GM21515 (cell line): ENCODE measurements at regions not wholly inside any gene's neighbourhood (a gene's known extent, or its start where the extent isn't known, plus 50 kb on each side); places are given as distances from the start of the nearest gene placed in this dataset.
"Not testable (repeated sequence)": the region's sequence is repeated elsewhere in the genome, so short reads cannot be mapped to it uniquely, and the experiment has no call there.

Experiments
- ATAC-seq: cut with Tn5 transposase; IDR thresholded peaks from one replicate; pipeline ENCODE4 v1.9.1; 2021; ENCODE audit not compliant: unreplicated experiment

DNA sequence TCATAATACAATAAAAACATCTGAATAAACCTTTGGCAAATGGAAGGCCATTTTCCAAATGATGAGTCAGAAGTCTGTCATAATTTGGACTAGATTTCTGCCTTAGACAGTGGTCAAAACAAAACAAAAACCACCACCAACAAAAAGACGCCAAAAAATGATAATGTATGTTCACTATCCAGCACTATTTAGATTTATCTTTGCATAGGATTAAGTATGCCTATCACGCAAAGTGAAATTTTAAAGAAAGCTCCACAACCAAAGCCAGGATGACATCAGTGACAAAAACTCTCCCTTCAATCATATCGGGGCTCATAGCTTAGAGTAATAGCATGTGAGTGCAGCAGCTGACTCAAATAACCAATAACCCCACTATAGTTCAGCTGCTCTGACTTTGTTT, 201.9 kb downstream of the MOXD1 start:
- ATAC-seq: no peak

DNA sequence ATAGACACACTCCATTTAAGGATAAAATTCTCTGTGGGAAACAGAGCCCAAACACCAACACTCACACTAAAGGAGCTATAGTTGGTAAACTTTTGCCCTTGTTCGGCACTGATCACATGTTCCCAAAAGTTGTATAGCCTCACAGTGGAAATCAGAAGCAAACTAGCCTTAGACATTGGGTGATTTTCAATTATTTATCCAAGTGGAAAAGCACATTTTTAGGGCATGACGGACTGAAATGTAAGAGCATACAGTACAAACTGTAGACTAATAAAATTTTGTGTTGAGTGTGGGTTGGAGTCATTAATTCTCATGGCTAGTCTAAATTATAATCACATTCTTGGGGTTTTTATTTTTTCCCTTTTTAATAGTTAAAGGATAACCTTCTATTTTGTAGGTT, 202.4 kb downstream of the MOXD1 start:
- no peak for ATAC-seq

DNA sequence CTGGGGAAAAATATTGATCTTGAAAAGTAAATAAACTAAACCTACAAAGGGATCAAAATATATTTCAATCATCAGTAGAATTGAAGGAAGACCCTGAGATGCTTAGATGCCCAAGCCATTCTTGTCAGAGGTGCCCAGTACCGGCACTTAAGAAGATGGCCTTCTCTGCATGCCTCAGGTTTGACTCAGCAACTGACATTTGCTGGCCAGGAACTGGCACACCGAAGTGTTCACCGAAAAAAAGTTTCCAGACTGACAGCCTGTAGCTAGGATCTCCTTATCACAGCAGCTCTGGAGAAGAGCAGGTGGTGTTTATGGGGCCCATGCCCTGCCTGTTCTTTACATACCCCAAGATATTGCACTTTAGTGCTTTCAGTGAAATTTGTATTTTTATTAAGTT, 203.2 kb downstream of the MOXD1 start:
- no peak for ATAC-seq

DNA sequence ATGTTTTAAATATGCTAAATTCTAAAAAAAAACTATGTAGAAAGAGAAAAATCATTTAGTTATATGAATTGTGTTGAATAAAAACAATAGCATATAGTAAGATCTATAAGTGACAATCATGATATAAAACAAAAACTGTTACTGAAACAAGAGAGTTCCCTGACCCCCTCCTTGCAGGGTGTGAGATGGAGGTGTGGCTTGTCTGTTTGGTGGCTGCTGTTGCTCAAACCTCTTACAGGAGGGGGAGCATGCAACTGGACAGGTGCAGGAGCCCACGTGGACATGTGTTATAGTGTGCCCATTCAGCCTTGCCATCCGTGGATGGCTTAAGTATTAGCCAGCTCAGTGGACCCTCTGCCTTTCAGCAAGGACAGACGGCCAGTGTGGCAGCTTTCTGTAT, 206.7 kb downstream of the MOXD1 start:
- no peak for ATAC-seq

DNA sequence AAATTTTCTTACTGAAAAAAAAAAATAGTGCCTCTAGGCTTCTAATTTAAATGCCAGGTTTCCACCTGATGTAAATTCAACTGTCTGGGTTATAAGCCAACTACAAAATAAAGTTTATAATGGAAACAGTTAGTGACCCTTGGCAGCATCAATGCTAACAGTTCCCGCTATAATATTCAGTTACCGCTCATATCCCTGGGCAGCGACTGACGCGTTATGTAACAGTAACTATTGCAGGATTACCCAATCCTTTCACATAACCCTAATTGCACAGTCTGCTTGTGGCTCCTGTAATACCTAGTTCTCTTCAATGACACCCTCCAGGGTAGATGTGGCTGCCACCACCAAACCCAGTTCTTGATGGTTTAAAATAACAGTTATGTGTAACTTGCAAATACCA, 208.6 kb downstream of the MOXD1 start:
- no peak for ATAC-seq

DNA sequence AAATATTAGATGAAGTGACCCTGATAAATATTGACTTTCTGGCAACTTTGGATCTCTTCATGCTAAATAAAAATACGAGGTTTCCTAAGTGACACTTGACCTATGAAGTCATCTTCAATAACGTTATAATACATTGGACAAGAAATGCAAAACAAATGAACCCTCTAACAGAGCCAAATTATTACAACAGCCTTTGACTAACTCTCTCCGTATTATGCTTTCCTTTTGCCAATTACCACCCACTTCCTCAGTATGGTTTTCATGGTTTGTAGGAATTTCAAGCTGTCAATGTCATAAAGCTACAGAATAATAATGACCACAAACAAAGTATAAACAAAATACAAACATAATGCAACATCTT, 210.5 kb downstream of the MOXD1 start:
- no peak for ATAC-seq

DNA sequence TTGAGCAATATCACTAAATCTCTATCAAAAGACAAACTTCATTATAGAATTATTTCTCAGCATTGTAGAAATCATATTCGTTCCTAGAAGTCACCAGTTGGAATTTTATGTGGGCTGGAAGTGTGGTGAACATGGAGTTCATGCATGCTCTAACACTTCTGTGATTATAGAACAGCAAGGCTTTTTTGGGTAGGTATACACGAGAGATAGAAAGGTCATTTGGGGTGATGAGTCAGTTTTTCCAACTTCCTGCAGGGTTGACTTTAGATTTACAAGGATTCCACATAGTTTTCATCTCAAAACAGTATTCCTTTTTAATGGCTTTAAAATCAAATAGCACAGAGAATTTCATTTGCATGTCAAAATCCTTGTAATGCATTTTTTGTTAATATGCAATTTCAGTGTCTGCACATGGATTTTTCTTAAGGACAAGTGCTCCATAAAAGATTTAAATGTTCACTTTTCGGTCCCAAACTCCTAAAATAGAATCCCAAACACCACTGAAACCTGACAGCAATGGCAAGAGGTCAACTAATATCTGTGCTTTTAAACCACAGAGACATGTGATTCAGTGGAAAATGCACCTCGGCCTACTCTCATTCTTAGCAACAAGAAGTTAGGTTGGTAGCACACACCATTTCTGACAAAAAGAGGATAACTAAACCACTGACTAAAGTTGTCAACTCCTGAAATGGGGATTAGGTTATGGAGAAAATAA, 211.0 kb downstream of the MOXD1 start:
- no peak for ATAC-seq

DNA sequence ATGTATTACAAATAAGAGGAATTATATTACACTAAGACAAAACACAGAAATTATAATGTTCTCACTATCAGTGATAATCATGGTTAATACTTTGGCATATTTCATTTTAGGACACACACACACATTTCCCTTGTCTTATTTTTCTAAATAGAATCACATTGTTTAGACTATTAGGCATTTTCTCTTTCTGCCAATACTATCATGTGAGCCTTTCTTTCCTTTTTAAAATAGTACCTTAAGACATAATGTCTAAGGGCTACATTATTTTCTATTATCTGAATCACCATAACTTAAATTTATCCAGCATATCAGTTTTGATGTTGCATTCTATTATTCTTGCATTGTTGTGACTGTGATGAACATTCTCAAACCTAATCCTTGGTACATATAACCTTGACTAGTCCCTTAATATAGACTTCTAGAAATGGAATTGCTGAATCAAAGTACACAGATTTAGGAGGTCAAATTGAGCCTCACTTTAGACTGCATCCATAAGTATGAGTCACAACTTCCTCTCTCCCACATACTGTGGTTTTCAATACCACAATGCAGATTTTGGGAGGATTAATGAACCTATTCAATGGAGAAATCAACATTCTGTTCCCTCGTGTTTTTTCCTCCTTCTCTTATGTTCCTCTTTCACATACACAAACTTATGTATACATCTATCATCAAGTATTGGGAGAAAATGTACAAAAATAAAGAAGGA, 212.6 kb downstream of the MOXD1 start:
- no peak for ATAC-seq

DNA sequence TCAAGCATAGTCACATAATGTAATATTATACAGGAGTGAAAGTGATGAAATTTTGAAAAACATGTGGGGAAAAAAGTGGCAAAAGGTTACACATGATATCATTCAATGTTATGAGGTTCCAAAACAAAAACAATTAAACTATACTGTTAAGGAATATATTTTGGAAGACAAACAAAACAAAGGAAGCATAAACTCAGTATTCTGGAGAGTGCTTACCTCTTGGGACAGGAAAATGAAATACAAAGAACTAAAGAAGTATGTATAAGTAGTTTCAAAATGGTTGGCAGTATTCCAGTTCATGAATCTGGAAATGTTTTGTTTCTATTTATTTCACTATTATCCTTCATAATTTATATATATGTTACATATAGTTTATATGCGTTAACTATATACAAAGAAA, 213.5 kb downstream of the MOXD1 start:
- ATAC-seq: no peak

DNA sequence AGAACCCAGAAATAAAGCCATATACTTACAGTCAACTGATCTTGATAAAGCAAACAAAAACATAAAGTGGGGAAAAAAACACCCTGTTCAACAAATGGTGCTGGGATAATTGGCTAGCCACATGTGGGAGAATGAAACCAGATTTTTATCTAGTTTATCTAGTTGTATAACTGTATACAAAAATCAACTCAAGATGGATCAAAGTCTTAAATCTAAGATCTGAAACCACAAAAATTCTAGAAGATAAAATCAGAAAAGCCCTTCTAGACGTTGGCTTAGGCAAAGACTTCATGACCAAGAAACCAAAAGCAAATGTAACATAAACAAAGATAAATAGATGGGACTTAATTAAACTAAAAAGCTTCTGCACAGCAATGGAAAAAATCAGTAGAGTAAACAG, 216.3 kb downstream of the MOXD1 start:
- not testable (repeated sequence) for ATAC-seq

DNA sequence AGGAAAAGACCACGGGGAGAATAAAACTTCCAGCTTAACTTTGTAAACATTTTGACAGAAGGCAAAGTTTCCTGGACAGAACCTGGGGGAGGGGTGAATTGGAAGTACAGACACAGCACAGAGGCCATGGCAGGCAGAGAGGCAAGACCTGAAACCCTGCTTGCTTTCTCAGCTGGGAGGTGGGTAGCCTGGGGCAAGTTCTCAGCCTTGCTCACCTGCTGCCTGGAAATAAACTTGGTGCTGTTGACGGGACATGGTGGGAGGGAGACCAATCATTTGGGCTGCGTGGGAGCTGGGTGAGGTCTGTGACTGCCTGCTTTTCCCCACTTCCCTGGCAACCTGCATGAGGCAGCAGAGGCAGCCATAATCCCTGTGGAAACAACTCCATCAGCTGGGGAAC, 221.3 kb downstream of the MOXD1 start:
- no peak for ATAC-seq

DNA sequence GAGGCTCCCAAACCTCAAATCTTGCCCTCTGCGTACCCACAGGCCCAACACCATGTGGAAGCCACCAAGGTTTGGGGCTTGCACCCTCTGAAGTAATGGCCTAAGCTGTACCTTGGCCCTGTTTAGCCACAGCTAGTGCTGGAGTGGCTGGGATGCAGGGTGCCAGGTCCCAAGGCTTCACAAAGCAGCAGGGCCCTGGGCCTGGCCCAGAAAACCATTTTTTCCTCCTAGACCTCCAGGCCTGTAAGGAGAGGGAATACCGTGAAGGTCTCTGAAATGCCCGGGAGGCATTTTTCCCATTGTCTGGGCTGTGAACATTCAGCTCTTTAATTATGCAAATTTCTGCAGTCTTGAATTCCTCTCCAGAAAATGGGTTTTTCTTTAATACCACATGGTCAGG, 223.7 kb upstream of the CCN2 start:
- no peak for ATAC-seq

DNA sequence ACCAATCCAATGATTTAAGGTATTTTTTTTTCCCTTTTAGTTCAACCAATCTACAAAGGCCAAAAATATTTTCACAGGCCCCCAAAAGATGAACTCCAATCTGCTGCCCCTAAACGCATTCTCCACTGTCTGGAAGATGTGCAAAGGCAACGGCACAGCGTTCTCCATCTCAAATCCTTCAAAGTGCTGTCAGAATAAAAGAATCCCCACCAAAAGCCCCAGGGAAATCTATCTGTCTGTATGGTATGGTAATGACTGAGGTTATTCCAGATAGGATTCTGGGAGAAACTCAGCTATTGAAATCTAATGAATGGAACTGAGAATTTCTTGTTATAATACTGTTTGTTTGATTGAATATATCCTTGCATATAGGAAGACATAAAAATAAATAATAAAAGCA, 217.8 kb upstream of the CCN2 start:
- ATAC-seq: no peak

DNA sequence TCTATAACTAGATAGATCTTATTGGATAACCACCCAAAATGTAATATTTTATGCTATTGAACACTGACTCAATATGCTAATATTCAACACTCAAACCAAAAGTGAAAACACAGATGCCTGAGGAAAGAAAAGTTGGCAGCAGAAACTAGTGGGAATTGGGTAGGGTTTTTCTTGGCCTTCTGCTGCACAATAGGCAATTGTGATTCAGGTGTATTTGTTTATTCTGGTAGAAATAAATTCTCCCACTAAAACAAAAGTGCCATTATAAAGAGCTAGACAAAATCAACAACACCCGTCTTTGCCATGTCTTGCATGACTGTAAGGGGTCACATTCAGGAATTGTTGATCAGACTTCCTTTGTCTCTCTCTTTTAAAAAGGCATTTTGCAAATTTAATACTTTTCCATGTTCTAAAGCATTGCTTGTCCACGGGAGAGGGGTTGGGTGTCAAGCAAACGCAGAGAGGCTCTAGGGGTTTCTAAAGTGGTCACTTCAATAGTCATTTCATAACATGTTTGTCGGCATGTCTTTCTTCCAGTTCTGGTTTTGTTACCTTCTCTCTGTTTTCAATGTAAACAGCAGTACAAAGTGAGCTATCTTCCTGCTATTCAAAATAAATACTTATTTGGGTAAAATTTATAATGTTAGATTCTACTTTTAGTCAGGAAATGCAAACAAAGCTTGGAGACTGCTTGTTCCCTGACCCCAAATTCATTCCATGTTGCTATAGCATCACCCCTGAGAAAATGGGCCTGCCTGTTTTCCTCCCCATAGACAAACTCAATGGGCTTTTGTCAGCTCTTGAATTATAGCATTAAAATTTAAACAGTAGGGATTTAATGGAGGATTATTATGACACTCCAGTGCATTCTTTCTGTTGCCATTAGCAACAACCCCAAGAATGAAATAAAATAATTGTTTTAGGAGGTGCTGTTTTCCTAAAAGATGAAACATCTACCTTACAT, 217.0 kb upstream of the CCN2 start:
- ATAC-seq: no peak

DNA sequence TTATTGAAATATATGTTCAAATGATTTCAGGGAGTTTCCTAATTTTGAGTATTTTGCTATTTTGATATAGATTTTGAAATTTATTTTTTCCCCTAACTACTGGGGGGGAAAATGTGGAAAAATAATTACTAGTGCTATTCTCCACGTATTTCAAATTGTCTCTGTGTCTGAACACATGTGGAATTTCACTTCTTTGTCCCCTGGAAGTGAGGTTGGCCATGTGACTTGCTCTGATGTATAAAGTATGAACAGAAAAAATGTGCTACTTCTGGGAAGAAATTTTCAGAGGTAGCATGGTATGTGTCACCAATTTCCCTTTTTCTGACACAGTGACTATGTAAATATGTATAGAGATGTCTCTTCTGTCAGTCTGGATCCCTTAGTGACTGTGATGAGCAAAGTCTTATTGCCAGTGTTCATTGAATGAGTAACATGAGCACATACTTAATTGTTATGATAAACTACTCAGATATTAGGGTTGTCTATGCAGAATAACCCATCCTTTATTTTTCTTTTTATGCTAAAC, 215.4 kb upstream of the CCN2 start:
- ATAC-seq: no peak

DNA sequence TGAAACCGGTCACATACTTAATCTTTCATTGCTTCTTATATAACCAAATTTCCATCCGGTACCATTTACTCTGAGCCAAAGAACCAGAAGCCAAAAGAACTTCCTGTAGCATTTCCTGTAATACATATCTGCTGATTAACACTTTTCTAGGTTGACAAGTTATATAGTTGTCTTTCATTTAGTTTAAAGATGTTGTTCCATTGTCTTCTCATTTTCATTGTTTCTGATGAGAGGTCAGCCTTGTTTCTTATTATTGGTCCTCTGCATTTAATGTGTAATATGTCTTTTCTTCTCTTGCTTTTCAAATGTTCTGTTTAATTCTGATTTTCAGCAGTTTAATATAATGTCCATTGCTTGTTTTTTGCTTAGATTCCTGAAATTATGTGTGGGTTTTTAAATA, 214.5 kb upstream of the CCN2 start:
- ATAC-seq: no peak

DNA sequence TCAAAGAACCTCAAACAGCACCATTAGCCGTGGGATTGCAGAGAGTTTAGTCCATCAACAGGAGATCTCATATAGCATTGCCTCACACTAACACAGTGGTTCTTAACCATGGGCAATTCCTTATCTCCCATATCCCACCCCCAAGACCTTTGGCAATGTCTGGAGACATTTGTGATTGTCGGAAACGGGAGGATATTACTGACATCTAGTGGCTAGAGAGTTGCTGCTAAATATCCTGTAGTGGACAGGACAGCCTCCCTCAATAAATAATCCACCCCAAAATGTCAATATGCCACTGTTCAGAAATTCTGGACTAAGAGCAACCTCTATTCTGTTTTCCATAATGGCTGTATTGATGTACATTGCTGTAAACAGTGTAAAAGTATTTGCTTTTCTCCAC, 210.1 kb upstream of the CCN2 start:
- no peak for ATAC-seq

DNA sequence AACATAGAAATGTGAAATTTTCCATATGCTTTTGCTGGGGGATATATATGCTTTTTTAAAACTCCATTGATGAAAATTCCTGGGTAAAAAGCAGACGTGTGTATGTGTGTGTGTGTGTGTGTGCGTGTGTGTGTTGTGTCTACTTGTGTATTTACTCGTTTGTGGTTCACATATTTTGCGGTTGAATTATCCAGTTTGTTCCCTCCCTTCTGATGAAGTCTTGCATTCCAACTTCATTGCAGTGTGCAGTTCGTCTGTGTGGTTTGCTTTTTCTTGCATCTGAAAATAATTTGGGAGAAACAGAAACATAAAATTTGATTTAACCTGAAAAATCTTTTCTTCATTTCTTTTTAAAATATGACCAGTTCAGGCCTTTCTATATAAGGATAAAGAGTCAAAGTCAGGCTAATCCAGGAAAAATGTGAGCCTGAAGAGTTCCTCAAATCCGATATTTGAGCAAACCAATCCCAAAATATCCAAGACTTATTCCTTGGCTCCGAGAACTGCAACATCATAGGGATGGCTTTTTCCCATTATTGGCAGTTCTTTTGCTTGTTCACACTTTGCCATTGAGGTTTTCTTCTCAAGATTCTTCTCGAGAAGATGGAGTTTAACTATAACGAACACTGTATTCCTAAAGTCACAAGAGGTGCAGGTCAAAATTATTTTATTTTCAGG, 202.2 kb upstream of the CCN2 start:
- ATAC-seq: no peak

DNA sequence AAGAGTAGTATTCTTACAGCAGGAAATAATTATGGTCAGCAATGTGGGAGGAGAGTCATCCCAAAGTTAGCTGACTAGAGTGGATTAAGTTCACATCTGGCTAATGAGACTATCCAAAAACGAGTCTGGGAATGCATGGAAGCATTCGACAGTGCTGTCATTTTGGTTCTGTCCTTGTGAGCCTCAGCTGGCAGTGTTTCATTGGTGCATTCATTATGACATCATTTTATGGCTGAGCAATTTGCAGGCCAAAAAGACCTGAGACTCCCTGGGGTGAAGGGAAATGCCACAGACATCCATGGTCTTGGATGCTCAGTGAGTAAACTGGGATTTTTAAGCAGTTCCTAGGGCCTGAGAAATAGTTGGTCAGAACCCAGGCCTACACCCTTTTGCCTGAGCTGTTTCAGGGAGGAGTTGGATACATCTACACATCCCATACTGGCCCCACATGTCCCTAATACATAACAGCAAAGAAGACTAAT, 196.4 kb upstream of the CCN2 start:
- no peak for ATAC-seq

DNA sequence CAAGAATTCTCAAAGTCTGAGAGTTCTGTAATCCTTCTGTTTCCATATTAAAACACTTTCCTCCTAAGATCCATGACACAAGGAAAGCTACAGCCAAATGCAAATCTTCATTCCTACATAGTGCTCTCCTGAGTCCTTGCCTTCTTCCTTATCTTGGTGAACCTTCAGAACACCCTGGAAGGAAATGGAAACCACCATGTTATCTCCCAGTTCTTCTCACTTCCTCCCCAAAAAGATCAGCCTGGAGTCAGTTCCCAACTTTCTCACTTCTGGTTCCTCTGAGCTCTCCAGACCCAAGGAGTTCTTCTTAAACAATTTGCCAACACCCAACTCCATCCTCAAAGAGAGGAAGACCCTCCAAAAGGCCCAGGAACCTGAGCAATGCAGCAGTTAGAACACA, 193.3 kb upstream of the CCN2 start:
- ATAC-seq: no peak

DNA sequence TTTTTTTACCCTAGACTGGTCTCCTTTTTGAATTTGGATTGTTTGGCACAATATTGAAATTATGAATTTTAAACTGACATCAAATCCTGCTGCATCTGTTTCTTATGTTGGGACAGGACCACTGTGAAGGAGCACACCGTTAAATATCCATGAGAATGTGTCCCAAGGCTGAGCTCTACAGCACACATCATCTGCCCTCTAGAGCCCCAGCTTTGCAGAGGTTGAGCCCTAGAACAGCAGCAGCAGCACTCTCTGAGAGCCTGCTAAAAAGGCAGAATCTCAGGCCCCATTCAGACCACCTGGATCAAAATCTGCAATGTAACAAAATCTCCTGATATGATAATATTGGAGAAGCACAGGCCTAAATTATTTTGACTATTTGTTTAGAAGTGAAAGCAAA, 192.1 kb upstream of the CCN2 start:
- no peak for ATAC-seq
